ENCODE measurements at regions not wholly inside any gene's neighbourhood (a gene's known extent, or its start where the extent isn't known, plus 50 kb on each side); places are given as distances from the start of the nearest gene placed in this dataset.
A peak's percentile ranks its signal among the peaks of the same experiment; 100 is the strongest.

GRCh38 chr2:118290411-118291250 lies 202.4 kb downstream of the INSIG2 start:
- DNase-seq (ENCODE audit: low read depth) = no peak
- H3K4me3 ChIP-seq (ENCODE audit: low read depth, low read length) = no peak overlapping the region
- TF ChIP-seq CTCF (IDR thresholded peaks at IDR 0.05; ENCODE audit: insufficient read depth, low read depth, low read length, missing control alignments) = no peak

GRCh38 chr2:118279005-118279404 lies 190.7 kb downstream of the INSIG2 start:
- DNase-seq (ENCODE audit: low read depth) = no peak
- TF ChIP-seq CTCF (IDR thresholded peaks at IDR 0.05; ENCODE audit: insufficient read depth, low read depth, low read length, missing control alignments) = no peak
- no peak overlapping the region for H3K4me3 ChIP-seq (ENCODE audit: low read depth, low read length)

DNA sequence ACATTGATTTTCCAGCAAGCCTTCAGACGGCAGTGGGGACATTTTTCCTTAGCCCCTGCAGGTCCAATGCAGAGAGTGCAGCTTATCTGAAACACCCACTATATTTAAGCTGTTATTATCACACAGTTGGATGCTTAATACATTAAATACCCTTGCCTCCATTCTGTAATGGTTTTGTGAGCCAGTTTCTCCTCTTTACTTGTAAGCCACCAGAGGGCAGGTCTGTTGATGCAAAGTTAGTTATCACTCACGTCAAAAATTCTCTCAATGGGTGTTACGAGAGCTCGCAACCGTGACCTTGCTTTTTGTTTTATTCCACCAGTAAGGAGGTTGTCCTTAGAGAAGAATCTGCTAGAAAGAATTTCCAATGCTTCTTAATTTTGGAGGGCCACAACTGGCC lies 189.8 kb downstream of the INSIG2 start:
- no peak for DNase-seq (ENCODE audit: low read depth)
- TF ChIP-seq CTCF (IDR thresholded peaks at IDR 0.05; ENCODE audit: insufficient read depth, low read depth, low read length, missing control alignments) = no peak
- no peak overlapping the region for H3K4me3 ChIP-seq (ENCODE audit: low read depth, low read length)

GRCh38 chr2:118274841-118275510 lies 186.7 kb downstream of the INSIG2 start:
- no peak for TF ChIP-seq CTCF (IDR thresholded peaks at IDR 0.05; ENCODE audit: insufficient read depth, low read depth, low read length, missing control alignments)
- DNase-seq (ENCODE audit: low read depth) = no peak
- H3K4me3 ChIP-seq (ENCODE audit: low read depth, low read length) = no peak overlapping the region

DNA sequence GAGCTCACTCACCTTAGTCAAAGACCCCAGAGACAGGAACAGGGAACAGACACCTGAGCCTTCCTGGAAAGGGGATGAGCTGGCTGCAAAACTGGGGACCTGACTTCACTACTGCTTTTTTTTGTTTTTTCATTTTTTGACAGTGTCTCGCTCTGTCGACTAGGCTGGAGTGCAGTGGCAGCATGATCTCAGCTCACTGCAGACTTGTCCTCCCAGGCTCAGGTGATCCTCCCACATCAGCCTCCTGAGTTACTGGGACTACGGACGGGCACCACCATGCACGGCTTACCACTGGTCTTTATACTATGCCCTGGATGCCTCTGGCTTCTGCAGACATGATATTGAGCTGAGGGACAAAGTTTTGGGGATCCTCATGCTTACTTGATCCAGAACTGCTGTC lies 184.1 kb downstream of the INSIG2 start:
- no peak for TF ChIP-seq CTCF (IDR thresholded peaks at IDR 0.05; ENCODE audit: insufficient read depth, low read depth, low read length, missing control alignments)
- DNase-seq (ENCODE audit: low read depth) = no peak
- H3K4me3 ChIP-seq (ENCODE audit: low read depth, low read length) = no peak overlapping the region

- DNase-seq (ENCODE audit: low read depth) = peak; percentile 26
- peak; percentile 29 for TF ChIP-seq CTCF (IDR thresholded peaks at IDR 0.05; ENCODE audit: insufficient read depth, low read depth, low read length, missing control alignments)
- H3K4me3 ChIP-seq (ENCODE audit: low read depth, low read length) = no peak overlapping the region
Observed at GRCh38 chr2:118269408-118270051, 181.3 kb downstream of the INSIG2 start.
